ENCODE measurements at regions not wholly inside any gene's neighbourhood (a gene's known extent, or its start where the extent isn't known, plus 50 kb on each side); places are given as distances from the start of the nearest gene placed in this dataset.
"Not testable (repeated sequence)": the region's sequence is repeated elsewhere in the genome, so short reads cannot be mapped to it uniquely, and the experiment has no call there.

DNA sequence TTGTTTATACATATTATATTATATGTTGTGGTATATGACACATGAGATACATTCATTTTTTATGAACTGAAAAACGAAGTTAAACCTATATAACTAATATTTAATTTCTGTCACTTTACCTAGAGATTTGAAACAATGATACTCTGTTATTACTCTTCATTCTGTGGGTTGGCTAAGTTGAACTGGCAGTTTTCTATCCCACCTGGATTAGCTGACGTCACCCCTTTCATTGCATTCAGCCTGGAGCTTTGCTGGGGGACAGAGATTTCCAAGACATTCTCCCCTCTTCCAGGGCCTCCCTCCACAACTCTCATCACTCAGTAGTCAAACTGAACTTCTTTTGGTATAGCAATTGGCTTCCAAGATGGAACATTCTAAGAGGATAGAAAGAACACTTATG, 309.2 kb upstream of the SATB1 start:
- no peak for DNase-seq (ENCODE audit: low read depth)

DNA sequence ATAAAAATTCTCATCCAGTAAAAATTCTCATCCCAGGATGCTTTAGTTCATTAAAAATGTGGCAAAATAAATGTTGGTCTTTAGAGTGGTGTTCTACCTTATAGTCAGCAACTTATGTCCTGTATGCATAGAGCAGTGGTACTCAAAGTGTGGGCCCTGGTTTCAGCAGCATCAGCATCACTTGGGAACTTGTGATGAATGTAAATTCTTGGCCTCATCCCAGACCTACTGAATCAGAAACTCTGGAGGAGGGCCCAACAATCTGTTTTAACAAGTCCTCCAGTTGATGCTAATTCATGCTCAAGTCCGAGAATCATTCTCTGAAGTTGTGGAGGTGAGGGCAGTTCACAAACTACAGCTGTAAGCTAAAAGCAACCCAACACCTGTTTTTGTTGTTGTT, 307.3 kb upstream of the SATB1 start:
- no peak for DNase-seq (ENCODE audit: low read depth)

DNA sequence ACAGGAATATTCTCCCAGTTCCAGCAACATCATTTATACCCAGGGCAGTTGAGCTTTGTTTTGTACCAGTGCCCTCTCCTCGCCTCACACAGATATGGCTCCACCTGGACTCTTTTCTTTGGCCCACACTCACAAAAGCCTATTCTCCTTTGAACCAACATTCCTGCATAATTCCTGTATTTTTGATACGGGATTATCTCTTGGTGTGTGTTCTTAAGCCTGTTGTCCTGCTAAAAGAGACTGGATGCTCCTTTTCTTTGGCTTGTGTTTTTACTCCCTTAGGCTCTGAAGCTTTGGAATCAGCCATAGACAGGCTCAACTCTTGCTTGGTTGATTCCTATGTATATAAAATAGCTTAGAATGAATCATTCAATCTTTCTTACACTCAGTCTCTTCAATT, 305.4 kb upstream of the SATB1 start:
- no peak for DNase-seq (ENCODE audit: low read depth)

DNA sequence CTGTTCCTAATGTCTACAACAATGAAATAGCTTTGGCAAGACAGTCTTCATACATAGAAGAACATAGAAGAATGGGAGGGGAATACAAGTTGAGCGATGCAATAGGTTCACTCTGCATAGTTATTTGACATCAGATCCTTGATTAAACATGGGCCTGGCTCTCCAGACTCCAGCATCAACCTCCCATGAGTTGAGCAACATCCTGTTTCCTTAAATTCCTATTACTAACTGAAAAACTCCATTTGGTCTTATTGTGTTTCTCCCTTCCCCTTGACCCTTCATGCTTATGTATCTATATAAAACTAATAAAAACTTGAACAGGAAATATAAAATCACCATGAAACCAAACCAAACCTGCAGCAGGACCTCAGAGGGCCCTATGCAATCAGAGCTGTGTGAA, 304.5 kb upstream of the SATB1 start:
- no peak for DNase-seq (ENCODE audit: low read depth)

DNA sequence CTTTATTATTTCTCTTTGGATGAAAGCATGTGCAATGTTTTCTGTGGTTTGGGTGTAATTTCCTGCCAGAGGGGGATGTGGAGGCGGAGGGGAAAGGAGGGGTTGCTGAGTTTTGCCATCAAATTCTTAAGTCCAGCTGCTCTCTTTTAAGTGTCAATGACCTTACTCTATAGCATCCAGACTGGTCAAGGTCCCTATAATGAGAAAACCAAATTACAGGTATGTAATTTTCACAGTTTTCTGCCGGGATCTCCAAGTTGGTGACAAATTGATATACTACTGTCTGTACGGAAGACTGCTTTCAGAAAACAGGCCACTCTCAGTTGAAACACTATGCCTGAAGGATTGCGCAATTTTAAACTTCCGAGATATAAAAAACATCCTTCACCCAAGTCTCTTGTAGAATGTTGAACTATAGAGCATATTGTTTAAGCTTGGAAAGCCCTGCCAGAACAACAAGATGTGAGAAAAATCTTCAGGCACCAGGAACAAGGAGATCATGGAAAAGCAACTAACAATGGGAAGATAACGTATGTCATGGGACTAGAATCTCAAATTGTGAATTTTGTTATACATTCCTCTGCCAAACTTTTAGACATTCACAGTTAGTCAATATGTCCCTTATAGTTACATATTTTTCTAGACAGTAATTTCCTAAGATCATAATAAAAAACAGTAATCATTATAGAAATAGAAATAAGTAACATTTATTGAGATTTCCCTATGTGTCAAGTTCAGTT, 300.7 kb upstream of the SATB1 start:
- no peak for DNase-seq (ENCODE audit: low read depth)

DNA sequence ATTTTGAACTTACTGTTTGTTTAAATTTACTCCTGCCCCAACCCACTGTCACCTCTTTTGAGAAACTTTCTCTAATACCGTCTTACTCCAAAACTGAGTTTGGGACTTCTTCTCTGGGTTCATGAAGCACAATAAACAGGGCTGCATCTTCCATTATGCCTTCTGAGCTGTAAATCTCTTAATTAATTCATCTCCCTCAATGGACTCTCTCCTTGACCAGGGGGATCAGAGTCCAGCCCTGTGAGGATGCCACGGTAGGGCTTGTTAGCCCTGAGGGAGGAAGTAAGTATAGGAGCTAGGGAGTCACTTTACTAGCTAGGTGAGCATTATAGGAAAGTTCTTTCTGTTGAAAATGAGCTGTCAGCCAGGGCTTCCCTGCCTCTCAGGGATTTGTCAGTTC, 299.3 kb upstream of the SATB1 start:
- DNase-seq (ENCODE audit: low read depth): no peak

DNA sequence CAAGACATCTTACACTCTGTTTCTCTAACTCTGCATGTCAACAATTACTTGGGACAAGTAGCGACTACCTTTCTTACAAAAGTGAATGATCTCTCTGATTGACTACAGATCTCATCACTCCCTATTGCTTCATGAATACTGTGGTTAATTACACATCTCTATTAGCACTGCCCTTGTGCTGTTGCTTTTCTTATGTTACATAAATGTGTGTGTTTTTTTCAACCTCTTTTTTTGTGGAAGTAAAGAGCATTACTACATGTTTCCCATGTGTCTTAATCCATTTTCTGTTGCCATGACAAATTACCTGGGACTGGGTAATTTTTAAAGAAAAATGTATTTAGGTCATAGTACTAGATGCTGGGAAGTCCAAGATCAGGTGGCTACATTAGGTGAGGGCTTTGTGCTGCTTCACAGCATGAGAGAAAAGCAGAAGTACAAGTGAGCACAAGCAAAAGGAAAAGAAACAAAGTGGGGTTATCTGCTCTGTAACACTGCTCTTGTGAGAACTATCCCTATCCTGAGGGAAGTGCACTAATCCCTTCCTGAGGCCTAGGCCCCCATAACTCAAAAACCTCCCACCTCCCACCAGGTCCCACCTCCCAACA, 298.2 kb upstream of the SATB1 start:
- DNase-seq (ENCODE audit: low read depth): no peak

DNA sequence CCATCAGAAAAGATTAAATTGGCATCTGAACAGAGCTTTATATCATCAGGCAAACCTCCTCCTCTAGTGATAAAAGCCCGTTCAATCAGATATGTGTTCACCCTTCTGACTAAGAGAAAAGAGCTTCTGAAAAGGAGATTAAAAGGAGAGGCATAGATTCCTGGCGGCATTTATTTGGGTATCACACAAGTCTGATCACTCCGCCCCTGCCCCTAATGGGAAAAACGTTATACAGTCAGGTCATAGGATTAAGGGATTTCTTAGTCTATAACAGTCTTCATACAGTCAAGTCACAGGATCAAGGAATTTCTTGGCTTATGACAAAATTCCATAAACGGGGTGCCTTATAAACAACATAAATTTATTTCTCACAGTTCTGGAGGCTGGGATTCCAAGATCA, 295.4 kb upstream of the SATB1 start:
- DNase-seq (ENCODE audit: low read depth): no peak

DNA sequence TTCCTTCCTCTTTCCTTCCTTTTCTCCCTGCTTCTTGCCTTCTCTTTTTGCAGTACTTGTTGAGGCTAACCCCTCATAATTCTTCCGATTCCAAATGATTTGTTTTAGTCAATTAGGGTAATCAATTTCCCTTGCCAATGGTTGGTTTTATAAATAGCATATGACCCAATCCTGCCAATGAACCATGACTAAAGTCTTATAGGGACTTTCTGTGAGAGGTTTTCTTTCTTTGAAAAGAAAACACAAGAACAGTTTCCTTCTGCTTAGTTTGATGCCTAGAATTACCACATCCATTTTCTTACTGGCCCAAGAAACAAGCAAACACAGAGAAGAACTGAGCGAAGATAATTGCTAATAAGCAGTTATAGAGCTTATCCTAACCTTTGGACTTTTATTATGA, 292.5 kb upstream of the SATB1 start:
- no peak for DNase-seq (ENCODE audit: low read depth)

DNA sequence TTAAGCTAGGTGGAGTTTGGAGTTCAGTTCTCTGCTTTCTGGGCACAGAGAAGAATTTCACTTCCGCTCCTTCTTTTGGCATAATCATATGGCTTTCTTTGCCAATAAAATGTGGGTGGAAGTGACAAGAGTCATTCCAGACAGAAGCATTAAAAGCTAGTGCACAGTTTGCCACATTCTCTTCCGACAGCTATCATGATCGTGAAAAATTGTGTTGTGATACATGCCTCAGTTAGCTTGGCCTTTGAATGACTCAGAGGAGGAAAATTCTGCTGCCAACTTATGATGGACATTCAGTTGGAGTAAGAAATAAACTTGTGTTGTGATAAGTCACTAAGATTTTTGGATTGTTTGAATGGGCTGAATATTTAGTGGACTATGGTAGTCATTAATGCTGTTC, 291.7 kb upstream of the SATB1 start:
- no peak for DNase-seq (ENCODE audit: low read depth)

DNA sequence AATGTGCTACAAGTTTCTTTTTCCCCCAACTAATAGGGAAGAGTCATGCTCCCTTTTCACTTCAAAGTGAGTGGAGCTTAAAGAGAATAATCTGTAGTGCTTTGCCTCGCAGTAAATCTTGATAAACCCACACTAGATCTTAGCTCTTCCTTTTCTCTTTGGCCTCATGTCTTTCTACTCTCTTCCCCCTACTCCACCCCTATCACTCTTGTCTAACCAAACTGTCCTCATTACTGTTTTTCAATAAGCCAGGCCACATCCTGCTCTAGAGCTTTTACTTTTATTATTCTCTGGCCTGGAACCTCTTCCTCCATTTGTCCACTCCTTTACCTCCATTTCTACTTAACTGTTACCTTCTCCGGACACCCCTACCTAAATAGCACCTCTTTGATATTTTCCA, 291.0 kb upstream of the SATB1 start:
- DNase-seq (ENCODE audit: low read depth): no peak

DNA sequence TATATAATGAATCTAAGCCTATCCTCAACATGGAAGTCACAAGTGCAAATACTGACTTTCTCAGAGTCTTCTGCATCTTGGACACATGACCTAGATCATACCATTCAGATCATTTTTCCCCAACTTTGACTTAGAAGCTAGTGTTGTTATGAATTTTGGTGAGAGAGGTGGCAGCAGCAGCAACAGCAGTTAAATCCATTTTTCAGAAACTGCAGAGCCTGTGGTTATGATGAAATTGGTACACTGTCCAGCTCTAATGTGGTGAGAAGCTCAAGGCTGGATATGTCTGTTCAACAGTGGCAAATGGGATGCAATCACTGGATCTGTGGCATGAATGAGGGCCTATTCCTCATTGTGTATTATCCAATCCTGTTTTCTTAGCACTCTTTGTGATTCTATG, 290.1 kb upstream of the SATB1 start:
- DNase-seq (ENCODE audit: low read depth): no peak

DNA sequence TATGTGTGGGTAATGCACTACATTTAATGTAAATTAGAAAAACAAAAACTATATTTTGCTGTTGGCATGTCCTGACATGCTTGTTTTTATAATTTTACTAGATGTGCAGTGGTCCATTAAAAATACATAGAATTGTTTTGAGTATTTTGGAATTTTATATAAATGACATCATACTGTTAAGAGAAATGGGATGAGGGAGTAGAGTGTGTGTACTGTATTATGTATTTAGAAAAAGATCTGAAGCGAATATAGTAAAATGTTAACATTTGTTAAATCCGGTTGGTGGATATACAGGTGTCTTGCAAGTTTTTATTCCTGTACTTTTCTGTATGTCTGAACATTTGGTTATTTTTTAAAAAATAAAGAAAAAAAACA, 288.4 kb upstream of the SATB1 start:
- no peak for DNase-seq (ENCODE audit: low read depth)

DNA sequence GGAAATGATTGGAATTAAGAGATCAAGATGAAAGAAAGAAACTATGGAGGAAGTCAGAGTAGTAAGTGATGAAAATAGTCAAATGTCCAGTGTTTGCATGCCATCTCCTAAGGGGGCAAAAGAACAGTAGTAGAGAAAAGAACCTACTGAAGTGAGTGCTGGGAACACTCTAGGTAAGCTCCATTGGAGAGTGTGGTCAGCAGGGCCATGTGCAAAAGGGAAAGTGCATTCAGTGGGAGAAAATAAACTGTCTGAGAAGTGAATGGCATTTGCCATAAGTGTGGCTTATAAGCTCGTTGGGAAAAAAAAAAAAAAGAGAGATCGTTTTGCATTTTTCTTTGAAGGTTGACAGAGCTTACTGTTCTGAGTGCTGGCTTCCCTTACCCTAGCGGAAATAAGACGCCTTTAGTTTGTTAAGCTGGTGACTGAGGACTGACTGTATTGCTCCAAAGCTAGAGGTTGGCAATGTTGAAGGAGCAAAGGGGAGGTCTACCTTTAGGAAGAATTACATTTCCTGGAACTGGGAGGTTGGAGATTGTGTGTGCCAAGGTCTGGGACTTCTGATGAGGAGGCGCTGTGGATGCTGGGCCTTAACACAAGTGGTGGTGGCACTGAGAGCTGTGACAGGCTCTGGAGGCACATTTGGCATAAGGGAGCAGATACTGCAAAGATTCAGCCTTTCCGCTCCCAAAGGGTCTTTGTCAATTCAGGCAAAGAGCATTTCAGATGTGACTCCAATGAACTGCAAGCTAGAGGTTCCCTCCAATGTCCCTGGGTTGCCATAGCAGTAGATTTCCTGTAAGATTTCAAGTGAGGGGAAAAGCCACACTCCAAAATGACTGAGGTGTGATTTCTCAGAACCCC, 287.8 kb upstream of the SATB1 start:
- DNase-seq (ENCODE audit: low read depth): peak; percentile 35

DNA sequence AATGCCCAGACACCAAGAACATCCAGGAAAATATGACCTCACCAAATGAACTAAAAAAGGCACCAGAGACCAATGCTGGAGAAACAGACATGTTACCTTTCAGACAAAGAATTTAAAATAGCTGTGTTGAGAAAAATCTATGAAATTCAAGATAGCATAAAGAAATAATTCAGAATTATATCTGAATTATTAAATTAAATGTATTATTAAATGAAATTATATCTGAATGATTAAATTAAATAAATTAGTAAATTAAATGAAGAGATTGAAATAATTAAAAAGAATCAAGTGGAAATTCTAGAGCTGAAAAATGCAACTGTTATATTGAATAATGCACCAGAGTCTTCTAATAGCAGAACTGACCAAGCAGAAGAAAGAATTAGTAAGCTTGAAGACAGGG, 279.2 kb upstream of the SATB1 start:
- no peak for DNase-seq (ENCODE audit: low read depth)

DNA sequence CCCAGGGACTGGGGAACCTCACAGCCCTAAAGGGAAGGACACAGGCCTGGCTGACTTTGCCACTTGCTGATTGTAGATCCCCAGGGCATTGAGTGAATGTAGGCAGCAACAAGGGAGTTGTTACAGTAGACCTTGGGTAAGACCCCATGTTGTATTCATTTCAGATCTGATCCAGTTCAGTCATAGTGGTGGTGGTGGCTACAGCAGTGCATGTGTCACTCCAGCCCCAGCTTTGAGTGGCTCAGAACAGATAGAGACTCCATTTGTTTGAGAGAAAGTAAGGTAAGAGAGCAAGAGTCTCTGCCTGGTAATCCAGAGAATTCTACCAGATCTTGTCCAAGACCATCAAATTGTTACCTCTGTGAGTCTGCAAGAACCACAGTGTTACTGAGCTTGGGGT, 278.7 kb upstream of the SATB1 start:
- no peak for DNase-seq (ENCODE audit: low read depth)

DNA sequence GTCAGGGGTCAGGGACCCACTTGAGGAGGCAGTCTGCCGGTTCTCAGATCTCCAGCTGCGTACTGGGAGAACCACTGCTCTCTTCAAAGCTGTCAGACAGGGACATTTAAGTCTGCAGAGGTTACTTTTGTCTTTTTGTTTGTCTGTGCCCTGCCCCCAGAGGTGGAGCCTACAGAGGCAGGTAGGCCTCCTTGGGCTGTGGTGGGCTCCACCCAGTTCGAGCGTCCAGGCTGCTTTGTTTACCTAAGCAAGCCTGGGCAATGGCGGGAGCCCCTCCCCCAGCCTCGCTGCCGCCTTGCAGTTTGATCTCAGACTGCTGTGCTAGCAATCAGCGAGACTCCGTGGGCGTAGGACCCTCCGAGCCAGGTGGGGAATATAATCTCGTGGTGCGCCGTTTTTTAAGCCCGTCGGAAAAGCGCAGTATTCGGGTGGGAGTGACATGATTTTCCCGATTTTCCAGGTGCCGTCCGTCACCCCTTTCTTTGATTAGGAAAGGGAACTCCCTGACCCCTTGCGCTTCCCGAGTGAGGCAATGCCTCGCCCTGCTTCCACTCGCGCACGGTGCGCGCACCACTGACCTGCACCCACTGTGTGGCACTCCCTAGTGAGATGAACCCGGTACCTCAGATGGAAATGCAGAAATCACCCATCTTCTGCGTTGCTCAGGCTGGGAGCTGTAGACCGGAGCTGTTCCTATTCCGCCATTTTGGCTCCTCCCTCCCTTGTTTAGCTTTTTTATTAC, 268.6 kb upstream of the SATB1 start:
- DNase-seq (ENCODE audit: low read depth): not testable (repeated sequence)

DNA sequence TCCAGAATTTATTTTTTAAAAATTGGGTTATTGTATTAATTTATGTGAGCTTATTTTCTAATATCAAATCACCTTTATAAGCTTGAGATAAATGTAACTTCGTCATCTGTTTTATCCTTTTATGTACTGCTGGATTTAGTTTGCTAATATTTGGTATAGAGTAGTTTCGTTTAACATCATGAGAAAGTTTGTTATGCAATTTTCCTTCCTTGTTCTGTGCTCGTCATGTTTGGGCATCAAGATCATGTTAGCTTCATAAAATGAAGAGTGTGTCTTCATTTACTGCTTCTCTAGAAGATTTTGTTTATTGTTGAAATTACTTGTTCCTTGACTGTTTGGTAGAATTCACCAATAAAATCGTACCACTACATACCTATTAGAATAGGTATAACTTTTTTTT, 262.1 kb upstream of the SATB1 start:
- no peak for DNase-seq (ENCODE audit: low read depth)

DNA sequence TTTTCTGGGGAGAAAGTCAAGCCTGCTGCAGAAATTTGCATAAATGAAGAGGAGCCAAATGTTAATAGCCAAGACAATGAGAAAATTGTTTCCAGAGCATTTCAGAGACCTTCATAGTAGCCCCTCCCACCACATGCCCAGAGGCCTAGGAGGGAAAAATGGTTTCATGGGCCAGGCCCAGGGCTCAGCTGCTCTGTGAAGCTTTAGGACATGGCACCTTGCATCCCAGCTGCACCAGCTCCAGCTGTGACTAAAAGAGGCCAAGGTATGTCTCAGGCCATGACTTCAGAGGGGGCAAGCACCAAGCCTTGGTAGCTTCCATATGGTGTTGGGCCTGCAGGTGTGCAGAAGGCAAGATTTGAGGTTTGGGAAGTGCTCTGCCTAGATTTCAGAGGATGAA, 258.8 kb upstream of the SATB1 start:
- no peak for DNase-seq (ENCODE audit: low read depth)

DNA sequence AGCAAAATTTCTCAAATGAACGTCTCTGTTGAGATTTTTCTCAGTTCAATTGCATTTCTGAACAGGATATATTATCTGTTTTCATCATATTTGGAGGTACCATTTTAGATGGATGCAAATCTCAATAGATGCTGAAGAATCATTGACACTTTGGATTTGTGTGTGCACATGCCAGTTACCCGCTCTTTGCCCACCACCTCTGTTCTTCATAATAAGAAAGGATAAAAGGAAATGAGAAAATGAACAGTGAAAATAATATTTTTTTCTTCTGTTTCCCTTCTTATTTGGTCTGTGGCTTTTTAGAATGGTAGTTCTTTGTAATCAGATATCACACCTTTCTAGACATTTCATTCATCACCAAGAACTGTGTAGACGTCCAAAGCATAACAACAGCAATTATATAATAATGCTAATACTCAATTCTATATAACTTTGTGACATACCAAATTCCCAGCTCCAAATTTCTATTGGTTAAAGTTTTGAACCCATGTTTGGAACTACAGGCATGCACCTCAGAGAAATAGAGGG, 256.7 kb upstream of the SATB1 start:
- no peak for DNase-seq (ENCODE audit: low read depth)

DNA sequence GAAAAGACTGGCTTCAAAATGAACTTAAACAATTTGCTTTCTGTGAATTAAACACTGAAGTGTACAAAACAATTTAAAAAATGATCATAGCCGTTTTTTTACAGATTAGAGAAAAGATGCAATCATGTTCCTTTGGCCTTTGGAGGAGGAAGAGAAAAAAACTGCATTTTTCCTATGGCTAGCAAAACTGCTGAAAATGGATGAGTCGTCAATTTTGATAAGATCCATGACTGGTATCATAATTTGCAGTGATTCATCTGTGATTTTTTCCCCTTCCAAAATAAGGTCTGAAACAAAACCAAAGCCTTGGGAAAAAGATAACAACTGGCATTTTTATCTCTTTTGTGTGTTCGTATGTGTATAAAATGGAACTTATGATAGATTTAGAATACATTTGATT, 255.6 kb upstream of the SATB1 start:
- DNase-seq (ENCODE audit: low read depth): no peak

DNA sequence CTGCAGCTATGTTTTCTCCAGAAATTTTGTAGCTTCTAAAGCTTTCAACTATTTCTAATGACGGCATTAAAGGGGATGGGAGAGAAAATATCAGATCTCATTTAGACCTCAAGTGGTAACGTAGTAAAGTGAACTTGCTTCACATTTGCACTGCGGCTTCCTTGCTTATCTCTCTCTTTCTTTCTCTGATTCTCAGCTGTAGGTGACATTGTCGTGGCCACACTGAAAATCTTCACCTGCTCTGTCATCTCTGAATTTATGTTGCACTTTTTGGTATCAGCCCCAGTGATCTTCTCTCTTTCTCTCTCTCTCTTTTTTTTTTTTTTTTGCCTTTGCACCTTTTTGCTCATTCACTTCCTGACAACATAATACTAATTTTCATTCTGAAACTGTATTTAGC, 254.1 kb upstream of the SATB1 start:
- peak; percentile 27 for DNase-seq (ENCODE audit: low read depth)

Data from activated T-cell treated with anti-CD3 and anti-CD28 coated beads for 48 hours (primary cell).